ENCODE measurements at regions not wholly inside any gene's neighbourhood (a gene's known extent, or its start where the extent isn't known, plus 50 kb on each side); places are given as distances from the start of the nearest gene placed in this dataset.

- Histone ChIP-seq H2AFZ (ENCODE audit: low read depth, low read length) (no peak overlapping the region), H4K20me1 (replicated peaks; ENCODE audit: control insufficient read depth, insufficient read depth, low read length) (no peaks in the 10 kb centered on the region), H3K79me2 (ENCODE audit: control insufficient read depth, insufficient read depth, low read length) (no peaks in the 10 kb centered on the region), H3K27ac (ENCODE audit: extremely low read depth, low read depth, low read length) (no peak overlapping the region), H3K27me3 (ENCODE audit: control insufficient read depth in 2 of 2, insufficient read depth in 2 of 2, low read length in 2 of 2) (no peaks in the 10 kb centered on the region; a peak in 2 of 5 replicates), H3K4me1 (replicated peaks in 1 of 2; ENCODE audit: control insufficient read depth in 2 of 2, insufficient read depth in 2 of 2, low read length in 2 of 2) (peaks cover 0 to 6% of the 10 kb centered on the region in 2 experiments; a peak in 3 of 5 replicates), H3K4me3 (no peak overlapping the region), H3K36me3 (ENCODE audit: control insufficient read depth, insufficient read depth, low read length) (no peaks in the 10 kb centered on the region), H3K9me3 (replicated peaks; ENCODE audit: control insufficient read depth, insufficient read depth, low read depth, low read length) (no peaks in the 10 kb centered on the region), H3K9me1 (ENCODE audit: control insufficient read depth, insufficient read depth, low read length) (no peaks in the 10 kb centered on the region), H3K9ac (ENCODE audit: insufficient read depth in 1 of 2, low read depth in 2 of 2, low read length in 2 of 2) (no peak overlapping the region), H3K4me2 (ENCODE audit: insufficient read depth, low read length) (no peak overlapping the region)
- DNase-seq (ENCODE audit: extremely low read depth in 1 of 4, low spot score in 3 of 4) (no peak), ATAC-seq (no peak), FAIRE-seq (no peak)
- WGBS (ENCODE audit: insufficient coverage, low coverage, missing lambda C conversion rate): 40% methylated on average over 4 of the region's 4 CpGs
- ChIA-PET POLR2A (no interaction called here), CTCF (ENCODE audit: low intra/inter-chr PET ratio) (no interaction called here)
- in situ Hi-C loops (cut with MboI) (loop anchor here (5.0 kb wide), 1 partner anchor 195 kb away; no protein-coding TSS in a partner anchor), intact Hi-C loops (cut with micrococcal nuclease) (no loop called here)
- TF ChIP-seq ZNF217 (CRISPR knock-in tag; IDR thresholded peaks at IDR 0.05) (no peak), ZFP30 (CRISPR knock-in tag; IDR thresholded peaks at IDR 0.05; ENCODE audit: borderline replicate concordance) (no peak), IFI16 (CRISPR knock-in tag; IDR thresholded peaks at IDR 0.05) (no peak), SIN3A (IDR thresholded peaks at IDR 0.05; ENCODE audit: borderline replicate concordance in 2 of 2, control insufficient read depth in 1 of 2, low read depth in 2 of 2, low read length in 2 of 2) (no peak), ZNF431 (CRISPR knock-in tag; IDR thresholded peaks at IDR 0.05) (no peak), E2F1 (CRISPR knock-in tag; IDR thresholded peaks at IDR 0.05) (no peak), SRSF1 (IDR thresholded peaks at IDR 0.05; ENCODE audit: low read depth, low read length) (no peak), ZNF586 (CRISPR knock-in tag; conservative IDR thresholded peaks at IDR 0.05) (no peak), THAP7 (CRISPR knock-in tag; IDR thresholded peaks at IDR 0.05) (no peak), ZNF133 (CRISPR knock-in tag; IDR thresholded peaks at IDR 0.05) (no peak), CHD1 (IDR thresholded peaks at IDR 0.05; ENCODE audit: low read length) (no peak), MNT (conservative IDR thresholded peaks at IDR 0.05) (no peak), BMI1 (IDR thresholded peaks at IDR 0.05; ENCODE audit: low read length) (no peak), STAG1 (CRISPR knock-in tag; IDR thresholded peaks at IDR 0.05; ENCODE audit: borderline replicate concordance) (no peak), MTA2 (IDR thresholded peaks at IDR 0.05; ENCODE audit: low read depth) (no peak), ZNF707 (CRISPR knock-in tag; conservative IDR thresholded peaks at IDR 0.05) (no peak), POLR2H (tag; IDR thresholded peaks at IDR 0.05; ENCODE audit: low read depth) (no peak), RB1 (IDR thresholded peaks at IDR 0.05; ENCODE audit: low read depth) (no peak)
- BruUV-seq (replicated peaks): no TSS peak
Measured at GRCh38 chr13:95387733-95388207, 86.5 kb upstream of the ABCC4 start.
